ENCODE measurements at regions not wholly inside any gene's neighbourhood (a gene's known extent, or its start where the extent isn't known, plus 50 kb on each side); places are given as distances from the start of the nearest gene placed in this dataset.

GRCh38 chr2:104462731-104463130, 391.2 kb upstream of the POU3F3 start:
- Histone ChIP-seq H3K27me3 (ENCODE audit: control insufficient read depth, insufficient read depth, low read length) (no peaks in the 10 kb centered on the region), H3K27ac (ENCODE audit: insufficient read depth, low read length) (no peak overlapping the region), H3K36me3 (ENCODE audit: control insufficient read depth, insufficient read depth, low read length) (no peaks in the 10 kb centered on the region), H3K4me3 (replicated peaks in 1 of 4; ENCODE audit: control extremely low read depth in 1 of 4, insufficient read depth in 1 of 4, low read depth in 3 of 4, low read length in 4 of 4) (no peak overlapping the region), H3K9me3 (ENCODE audit: control insufficient read depth, insufficient read depth, low read depth, low read length) (no peaks in the 10 kb centered on the region), H3K4me1 (ENCODE audit: control insufficient read depth, extremely low read depth, insufficient read depth, low read length) (no peaks in the 10 kb centered on the region), H4K20me1 (ENCODE audit: control insufficient read depth, extremely low read depth, insufficient read depth, low read length) (no peaks in the 10 kb centered on the region), H3K79me2 (ENCODE audit: control insufficient read depth, insufficient read depth, low read length) (no peaks in the 10 kb centered on the region), H3K9ac (ENCODE audit: insufficient read depth, low read length) (no peak overlapping the region), H2AFZ (ENCODE audit: low read length) (no peak overlapping the region), H3K4me2 (ENCODE audit: extremely low read depth, insufficient read depth, low read length) (no peak overlapping the region)
- TF ChIP-seq EZH2 (IDR thresholded peaks at IDR 0.05; ENCODE audit: low read length, missing control alignments): no peak
- TF ChIP-seq CTCF (conservative IDR thresholded peaks at IDR 0.05 in 1 of 2, IDR thresholded peaks at IDR 0.05 in 1 of 2; ENCODE audit: low read depth in 1 of 2, low read length in 2 of 2): no peak
- DNase-seq (ENCODE audit: low read depth in 2 of 2): no peak

- TF ChIP-seq CTCF (conservative IDR thresholded peaks at IDR 0.05 in 1 of 2, IDR thresholded peaks at IDR 0.05 in 1 of 2; ENCODE audit: low read depth in 1 of 2, low read length in 2 of 2): no peak
- TF ChIP-seq EZH2 (IDR thresholded peaks at IDR 0.05; ENCODE audit: low read length, missing control alignments): no peak
- Histone ChIP-seq H3K27me3 (ENCODE audit: control insufficient read depth, insufficient read depth, low read length) (no peaks in the 10 kb centered on the region), H3K4me1 (ENCODE audit: control insufficient read depth, extremely low read depth, insufficient read depth, low read length) (no peaks in the 10 kb centered on the region), H3K9ac (ENCODE audit: insufficient read depth, low read length) (no peak overlapping the region), H3K9me3 (ENCODE audit: control insufficient read depth, insufficient read depth, low read depth, low read length) (no peaks in the 10 kb centered on the region), H4K20me1 (ENCODE audit: control insufficient read depth, extremely low read depth, insufficient read depth, low read length) (no peaks in the 10 kb centered on the region), H2AFZ (ENCODE audit: low read length) (no peak overlapping the region), H3K27ac (ENCODE audit: insufficient read depth, low read length) (no peak overlapping the region), H3K4me3 (replicated peaks in 1 of 4; ENCODE audit: control extremely low read depth in 1 of 4, insufficient read depth in 1 of 4, low read depth in 3 of 4, low read length in 4 of 4) (no peak overlapping the region), H3K79me2 (ENCODE audit: control insufficient read depth, insufficient read depth, low read length) (no peaks in the 10 kb centered on the region), H3K36me3 (ENCODE audit: control insufficient read depth, insufficient read depth, low read length) (no peaks in the 10 kb centered on the region), H3K4me2 (ENCODE audit: extremely low read depth, insufficient read depth, low read length) (no peak overlapping the region)
- DNase-seq (ENCODE audit: low read depth in 2 of 2): no peak
These were observed 387.9 kb upstream of the POU3F3 start for GRCh38 chr2:104465981-104466380.

- Histone ChIP-seq H3K4me2 (ENCODE audit: extremely low read depth, insufficient read depth, low read length) (no peak overlapping the region), H3K4me1 (ENCODE audit: control insufficient read depth, extremely low read depth, insufficient read depth, low read length) (no peaks in the 10 kb centered on the region), H2AFZ (ENCODE audit: low read length) (no peak overlapping the region), H3K27ac (ENCODE audit: insufficient read depth, low read length) (no peak overlapping the region), H3K9ac (ENCODE audit: insufficient read depth, low read length) (no peak overlapping the region), H3K27me3 (ENCODE audit: control insufficient read depth, insufficient read depth, low read length) (no peaks in the 10 kb centered on the region), H3K9me3 (ENCODE audit: control insufficient read depth, insufficient read depth, low read depth, low read length) (no peaks in the 10 kb centered on the region), H4K20me1 (ENCODE audit: control insufficient read depth, extremely low read depth, insufficient read depth, low read length) (no peaks in the 10 kb centered on the region), H3K36me3 (ENCODE audit: control insufficient read depth, insufficient read depth, low read length) (no peaks in the 10 kb centered on the region), H3K4me3 (replicated peaks in 1 of 4; ENCODE audit: control extremely low read depth in 1 of 4, insufficient read depth in 1 of 4, low read depth in 3 of 4, low read length in 4 of 4) (no peak overlapping the region), H3K79me2 (ENCODE audit: control insufficient read depth, insufficient read depth, low read length) (no peaks in the 10 kb centered on the region)
- no peak for TF ChIP-seq CTCF (conservative IDR thresholded peaks at IDR 0.05 in 1 of 2, IDR thresholded peaks at IDR 0.05 in 1 of 2; ENCODE audit: low read depth in 1 of 2, low read length in 2 of 2)
- TF ChIP-seq EZH2 (IDR thresholded peaks at IDR 0.05; ENCODE audit: low read length, missing control alignments): no peak
- no peak for DNase-seq (ENCODE audit: low read depth in 2 of 2)
These were observed 385.1 kb upstream of the POU3F3 start for GRCh38 chr2:104468846-104469245.

Data from fibroblast of lung (primary cell).